Endometrium (tissue), 2 donors: ENCODE measurements at regions not wholly inside any gene's neighbourhood (a gene's known extent, or its start where the extent isn't known, plus 50 kb on each side); places are given as distances from the start of the nearest gene placed in this dataset.

Experiments used
- FAIRE-seq: peaks from 2 replicates; lab custom pipeline; 2012; peaks lifted over from hg19 to GRCh38; lab: Jason Lieb, UNC
- donor health status: control.
- donor health status: control.

- FAIRE-seq: no peak
Observed at GRCh38 chr2:237271698-237272652, 142.0 kb downstream of the COL6A3 start.
